GM19467 (cell line): ENCODE measurements at regions not wholly inside any gene's neighbourhood (a gene's known extent, or its start where the extent isn't known, plus 50 kb on each side); places are given as distances from the start of the nearest gene placed in this dataset.

Experiments used
- ATAC-seq: cut with Tn5 transposase; IDR thresholded peaks from one replicate; pipeline ENCODE4 v1.9.1; 2021; ENCODE audit warnings: mild to moderate bottlenecking, moderate library complexity; ENCODE audit not compliant: unreplicated experiment

GRCh38 chr12:24561882-24562770 is 386.8 kb downstream of the BCAT1 start:
- no peak for ATAC-seq

- no peak for ATAC-seq
Measured at GRCh38 chr12:24561411-24561871, 387.5 kb downstream of the BCAT1 start.

DNA sequence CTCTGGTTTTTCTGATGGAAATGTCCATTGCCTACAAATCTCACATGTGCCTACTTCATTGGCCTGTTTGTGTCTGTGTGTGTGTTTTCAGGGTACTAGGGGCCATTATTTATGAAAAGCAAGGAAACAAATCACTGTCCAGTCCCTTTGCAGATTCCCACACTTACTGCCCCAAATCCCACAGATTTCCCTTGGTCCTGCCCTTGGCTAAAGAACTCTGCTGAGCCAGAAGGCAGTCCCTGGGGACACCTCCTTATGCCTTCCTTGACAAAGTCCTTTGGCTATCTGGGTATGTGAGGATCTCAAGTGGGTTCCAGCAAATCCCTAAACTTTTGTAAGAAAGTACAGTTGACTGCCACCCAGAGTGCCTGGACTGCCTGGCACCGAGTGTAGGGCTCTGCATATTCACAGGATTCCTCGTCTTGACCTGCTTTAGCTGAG is 388.1 kb downstream of the BCAT1 start:
- no peak for ATAC-seq

GRCh38 chr12:24560192-24560775 is 388.6 kb downstream of the BCAT1 start:
- ATAC-seq: no peak

DNA sequence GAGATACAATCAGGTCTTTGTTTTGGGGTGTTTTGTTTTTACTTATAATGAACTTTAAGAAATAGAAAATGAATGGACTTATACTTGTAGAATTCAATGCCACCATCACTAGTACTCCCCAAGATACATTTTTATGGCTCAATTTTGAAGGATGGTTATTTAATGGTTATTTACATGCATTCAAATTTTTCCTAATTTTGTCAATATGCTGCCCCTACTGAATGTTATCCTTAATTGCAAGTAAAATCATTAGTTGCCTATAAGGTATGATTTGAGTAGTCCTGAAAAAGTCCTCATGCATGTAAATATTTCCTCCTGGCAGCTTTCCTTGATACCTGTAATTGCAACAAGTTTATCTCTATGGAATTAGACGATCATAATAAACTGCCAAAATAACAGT is 391.2 kb downstream of the BCAT1 start:
- no peak for ATAC-seq

DNA sequence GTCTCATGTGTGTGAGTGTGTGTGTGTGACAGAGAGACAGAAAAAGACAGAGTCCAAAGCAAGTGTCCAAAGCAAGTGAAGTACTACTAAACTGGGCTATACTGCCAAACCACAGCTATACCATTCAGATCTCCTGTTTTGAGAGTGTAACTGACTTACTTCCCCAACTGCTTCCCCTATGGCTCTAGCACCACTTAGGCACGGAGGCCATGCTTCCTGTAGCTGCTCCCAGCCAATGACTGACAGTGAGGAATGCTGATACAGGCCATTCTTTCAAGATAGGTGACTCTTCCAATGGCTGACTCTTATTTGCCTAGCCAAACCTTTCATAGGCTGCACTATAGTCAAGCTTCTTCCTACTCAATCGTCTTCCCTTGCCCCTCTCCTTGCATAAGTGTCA is 393.2 kb downstream of the BCAT1 start:
- ATAC-seq: no peak

DNA sequence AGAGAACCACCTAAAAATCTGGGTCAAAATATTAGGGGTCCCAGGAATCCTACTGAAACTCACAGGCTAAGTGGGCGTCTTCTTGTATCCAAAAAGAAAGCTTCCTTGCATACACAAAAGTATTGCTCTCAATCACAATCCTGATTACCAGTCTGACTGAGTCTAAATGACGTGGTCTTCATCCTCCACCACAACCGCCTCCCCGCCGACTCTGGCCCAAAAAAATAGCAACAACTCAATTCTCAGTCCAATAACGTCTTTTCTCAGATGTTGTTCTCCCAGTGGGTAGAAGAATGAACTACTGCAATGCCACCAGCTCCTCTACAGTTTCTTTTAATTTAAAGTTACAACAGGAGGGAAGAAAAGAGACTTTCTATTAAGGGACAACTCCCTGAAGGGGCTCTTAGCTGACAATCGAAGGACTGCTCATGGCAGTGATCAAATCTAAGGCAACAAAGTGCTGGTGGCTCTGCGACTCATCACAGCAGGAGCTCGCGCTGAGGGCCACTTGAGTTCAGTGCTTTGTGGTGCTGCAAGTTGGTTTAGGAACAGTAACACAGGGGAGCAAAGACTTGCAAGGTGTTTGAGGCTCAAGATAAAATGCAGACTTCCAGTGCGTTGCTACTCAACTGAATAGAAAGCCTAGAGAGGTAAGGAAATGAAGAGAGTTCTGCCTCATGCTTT is 394.1 kb downstream of the BCAT1 start:
- ATAC-seq: no peak

- no peak for ATAC-seq
Measured at GRCh38 chr12:24553259-24553658, 395.6 kb downstream of the BCAT1 start.

DNA sequence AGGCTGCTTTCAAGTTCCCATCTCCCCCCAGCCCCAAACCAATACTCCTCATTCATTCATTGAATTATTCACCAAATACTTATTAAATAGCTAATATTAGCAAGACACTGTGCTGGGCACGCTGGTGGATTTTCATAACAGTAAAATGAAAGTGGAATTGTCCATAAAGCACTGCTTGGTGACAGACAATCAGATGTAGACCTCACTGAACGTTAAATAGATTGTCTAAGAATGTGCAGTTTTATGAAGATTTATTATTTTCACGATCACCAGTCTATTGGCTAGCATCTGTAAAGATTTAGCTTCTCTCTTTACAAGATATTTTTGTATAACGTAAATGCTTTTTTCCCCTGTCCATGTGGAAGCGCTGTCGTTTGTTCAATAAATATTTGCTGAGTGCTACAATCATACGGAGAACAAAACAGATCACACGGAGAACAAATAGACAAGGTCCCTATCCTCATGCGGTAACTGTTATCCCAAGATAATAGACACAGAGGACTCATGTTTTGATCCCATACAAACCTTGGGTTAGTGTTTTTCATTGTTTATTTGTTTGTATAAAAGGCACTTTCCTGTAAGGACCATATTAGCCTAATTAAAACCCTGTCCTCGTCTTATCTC is 397.6 kb downstream of the BCAT1 start:
- ATAC-seq: no peak

DNA sequence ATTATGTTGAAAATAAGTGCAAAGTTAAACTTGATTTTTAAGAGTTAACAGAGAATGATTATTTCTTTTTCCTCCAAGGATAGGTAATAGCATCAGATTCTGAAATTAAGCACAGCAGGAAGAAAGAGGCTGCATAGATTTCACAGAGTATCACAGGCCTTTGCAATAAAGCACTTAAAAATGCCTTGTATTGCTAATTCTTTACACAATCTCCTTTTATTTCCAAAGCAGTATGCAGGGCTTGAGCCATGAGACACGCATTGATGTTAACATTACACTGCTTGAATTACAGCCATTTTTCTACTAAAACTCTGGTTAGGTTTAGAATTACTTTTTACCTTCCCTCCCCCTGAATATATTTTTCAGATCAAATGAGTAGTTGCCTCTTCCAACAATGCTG is 398.3 kb downstream of the BCAT1 start:
- ATAC-seq: no peak

DNA sequence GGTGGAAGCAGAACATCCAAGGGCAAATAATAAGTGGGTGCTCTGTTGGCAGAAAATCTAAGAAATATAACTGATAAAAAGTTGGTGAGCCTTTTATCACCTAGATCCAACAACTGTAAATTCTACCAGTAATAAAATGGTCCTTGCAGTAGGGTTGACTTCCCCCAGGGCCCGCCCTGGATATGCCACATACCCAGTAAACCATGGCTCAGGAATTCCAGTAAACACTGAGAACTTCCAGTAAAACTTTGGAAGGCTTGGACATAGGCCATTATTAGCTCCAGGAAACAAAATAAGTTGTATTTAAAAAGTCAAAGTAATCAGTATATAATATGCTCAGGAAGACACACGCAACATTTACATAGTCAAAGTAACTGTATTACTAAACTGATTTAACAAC is 402.2 kb downstream of the BCAT1 start:
- ATAC-seq: no peak

- ATAC-seq: no peak
Measured at GRCh38 chr12:24546084-24546483, 402.8 kb downstream of the BCAT1 start.

DNA sequence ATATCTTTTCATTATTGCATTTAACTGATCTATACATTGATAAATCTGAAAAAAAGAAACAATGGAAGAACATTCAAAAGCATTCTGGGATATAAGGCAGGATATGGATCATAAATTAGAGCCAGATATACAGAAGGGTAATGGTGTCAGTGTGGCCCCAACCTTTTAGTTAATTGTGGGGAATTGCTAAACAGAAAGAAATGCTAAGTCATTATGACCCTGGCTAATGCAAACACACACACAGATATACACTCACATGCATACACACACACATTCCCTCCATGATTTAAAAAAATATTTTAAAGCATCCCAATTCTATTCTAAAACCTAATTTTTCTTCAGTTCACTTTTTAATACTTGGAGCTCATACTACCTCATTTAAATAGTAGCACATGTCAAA is 404.5 kb downstream of the BCAT1 start:
- ATAC-seq: no peak

- ATAC-seq: no peak
Measured at GRCh38 chr12:24541193-24541871, 407.6 kb downstream of the BCAT1 start.

DNA sequence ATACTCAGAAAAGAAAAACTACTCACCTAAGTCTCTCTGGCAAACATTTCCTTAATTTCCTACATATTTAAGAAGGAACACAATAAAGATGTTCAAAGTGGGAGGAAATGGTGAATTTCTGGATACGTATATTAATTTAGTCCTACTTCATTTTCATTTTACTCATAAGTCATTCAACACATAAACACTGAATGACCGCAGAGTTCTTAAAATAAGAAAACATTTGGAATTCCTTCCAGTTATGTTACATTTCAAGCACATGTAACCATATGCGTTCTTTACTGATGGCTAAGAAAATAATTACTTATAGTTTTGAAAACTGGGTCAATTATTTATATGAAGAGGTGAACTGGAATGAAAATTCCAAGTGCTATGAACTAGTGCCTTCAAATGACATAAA is 409.3 kb downstream of the BCAT1 start:
- ATAC-seq: no peak

DNA sequence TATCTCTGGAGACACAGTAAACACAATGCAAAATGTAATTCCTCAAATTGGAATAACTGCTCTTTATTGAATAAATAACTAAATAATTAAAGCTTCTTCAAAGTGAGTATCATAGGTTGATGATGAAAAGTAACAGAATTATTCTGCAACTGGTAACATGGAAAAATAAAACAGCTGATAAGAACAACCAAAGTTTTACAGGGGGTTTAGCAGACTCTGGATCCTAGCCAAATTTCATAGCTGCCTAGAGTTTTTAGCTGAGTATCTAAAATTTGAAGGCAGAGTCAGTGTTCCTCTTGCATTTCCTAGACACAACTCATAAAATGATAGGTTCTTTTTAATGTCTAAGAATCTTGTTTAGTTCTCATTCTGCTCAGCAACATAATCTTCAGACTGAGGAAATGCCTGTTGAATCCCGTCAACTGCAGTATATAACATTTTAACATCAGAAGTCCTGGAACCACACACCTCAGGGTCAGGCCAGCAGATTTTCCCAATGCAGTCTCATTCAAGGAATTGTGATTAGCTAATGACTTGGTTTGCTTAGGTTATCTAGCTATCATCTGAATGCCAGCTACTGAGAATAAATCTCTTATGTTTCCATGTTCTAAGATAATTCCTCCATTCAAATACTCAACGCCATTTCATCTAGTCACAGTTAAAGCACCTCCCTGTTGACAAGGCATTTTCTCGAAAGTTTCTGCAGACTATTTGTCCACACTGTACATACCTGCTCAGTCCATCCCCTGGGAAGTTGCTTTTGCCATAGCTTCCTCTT is 411.6 kb downstream of the BCAT1 start:
- ATAC-seq: no peak

- no peak for ATAC-seq
Measured at GRCh38 chr12:24535334-24536069, 413.4 kb downstream of the BCAT1 start.

DNA sequence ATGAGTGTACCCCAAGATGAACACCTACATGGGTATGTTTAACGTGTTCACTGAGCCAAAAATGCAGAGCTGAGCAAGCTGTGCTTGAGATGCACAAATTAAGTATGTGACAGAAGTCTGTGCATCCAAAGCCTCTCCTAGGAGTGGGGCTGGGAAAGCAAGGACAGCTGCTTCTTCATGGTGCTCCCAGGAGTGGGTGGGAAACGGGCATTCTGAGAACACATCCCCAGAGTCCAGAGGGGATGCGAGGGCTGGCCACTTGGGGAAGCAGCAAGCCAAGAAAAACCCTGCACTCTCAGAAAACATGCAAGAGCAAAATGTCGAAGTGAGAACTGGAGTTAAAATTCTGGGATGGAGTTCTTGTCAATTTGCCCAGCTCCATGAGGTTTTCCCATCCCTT is 414.3 kb downstream of the BCAT1 start:
- no peak for ATAC-seq

DNA sequence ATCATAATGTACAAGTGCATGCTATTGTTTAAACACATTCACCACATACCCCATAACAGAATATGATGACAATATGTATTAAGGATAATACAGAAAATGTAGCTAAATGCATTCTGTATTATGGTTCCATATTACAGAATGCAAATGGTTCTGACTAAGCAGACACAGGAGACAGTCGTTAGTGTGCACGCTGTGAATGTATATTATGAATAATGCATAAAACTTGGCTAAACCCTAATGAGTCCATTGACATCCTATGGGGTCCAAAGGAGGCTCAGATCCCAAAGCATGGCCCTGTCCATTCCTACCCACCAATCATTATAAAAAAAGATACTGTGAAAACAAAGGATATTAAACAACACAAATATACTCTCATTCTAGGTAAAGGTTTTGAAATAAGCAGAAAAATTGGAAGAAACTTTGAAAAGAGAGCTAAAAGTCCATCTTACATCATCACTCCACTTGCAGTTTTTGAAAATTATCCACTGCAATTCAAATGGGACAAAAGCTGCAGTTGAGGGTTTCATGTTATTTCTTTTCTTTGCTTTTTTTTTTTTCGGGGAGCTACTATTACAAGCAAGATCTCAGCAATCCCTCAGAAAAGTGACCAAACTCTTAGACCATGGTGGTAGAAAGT is 415.1 kb downstream of the BCAT1 start:
- ATAC-seq: no peak
